Naive thymus-derived CD8-positive, alpha-beta T cell (primary cell): ENCODE measurements at regions not wholly inside any gene's neighbourhood (a gene's known extent, or its start where the extent isn't known, plus 50 kb on each side); places are given as distances from the start of the nearest gene placed in this dataset.
A peak's percentile ranks its signal among the peaks of the same experiment; 100 is the strongest.
"Not testable (repeated sequence)": the region's sequence is repeated elsewhere in the genome, so short reads cannot be mapped to it uniquely, and the experiment has no call there.

Experiments used
- ATAC-seq, 2 donors: fragments of 150-1000 bp; cut with Tn5 transposase in 1 of 2; sonication (Bioruptor Pico), chemical (Tn5 transposase) in 1 of 2; 1 replicate in 1 of 2; 2 replicates in 1 of 2; pipeline ENCODE4 v1.10.0; 2021; ENCODE audit warnings: mild to moderate bottlenecking in 2 of 2, moderate library complexity in 2 of 2
- POLR2A ChIA-PET: fragments of 350-600 bp; sonication (Branson Sonifier 250); formaldehyde crosslinking; loops from one replicate; lab custom pipeline; 2021; ENCODE audit warnings: antibody characterized with exemption; lab: Charles Lee
- DNase-seq, 10 donors: peaks; one replicate each; pipeline versions ENCODE4 v3.0.0 to v3.0.0-alpha.2; 2020 to 2022
- H3K27ac Mint-ChIP-seq, 10 donors: one replicate each; pipeline ENCODE4 v1.8.0; 2020 to 2022; ENCODE audit warnings: mild to moderate bottlenecking in 10 of 10, mixed read lengths in 10 of 10, moderate library complexity in 4 of 10, inconsistent platforms in 1 of 10
- H3K27me3 Mint-ChIP-seq, 5 donors: one replicate each; pipeline ENCODE4 v1.8.0; 2021 to 2022; ENCODE audit warnings: mixed read lengths in 5 of 5
- H3K36me3 Mint-ChIP-seq, 3 donors: one replicate each; pipeline ENCODE4 v1.8.0; 2020 to 2022; ENCODE audit warnings: mixed read lengths in 3 of 3, mild to moderate bottlenecking in 2 of 3, inconsistent platforms in 1 of 3
- H3K4me1 Mint-ChIP-seq, 4 donors: one replicate each; pipeline ENCODE4 v1.8.0; 2021 to 2022; ENCODE audit warnings: mixed read lengths in 4 of 4
- H3K4me3 Mint-ChIP-seq, 10 donors: one replicate each; pipeline ENCODE4 v1.8.0; 2020 to 2022; ENCODE audit warnings: mild to moderate bottlenecking in 10 of 10, mixed read lengths in 10 of 10, moderate library complexity in 6 of 10, inconsistent platforms in 1 of 10
- H3K9me3 Mint-ChIP-seq, 9 donors: one replicate each; pipeline ENCODE4 v1.8.0; 2020 to 2022; ENCODE audit warnings: mixed read lengths in 9 of 9, mild to moderate bottlenecking in 3 of 9, inconsistent platforms in 1 of 9, moderate library complexity in 1 of 9

- Mint-ChIP-seq H3K36me3 (peaks cover 0 to 33% (median 4%) of the 10 kb centered on the region in 3 donors), H3K9me3 (no peaks in the 10 kb centered on the region), H3K4me1 (peaks cover 11 to 45% (median 36%) of the 10 kb centered on the region in 4 donors), H3K4me3 (peak overlapping the region in 3 of 10 donors; percentile 13 to 52 (median 22)), H3K27ac (peak overlapping the region; percentile 6 to 84 (median 66)), H3K27me3 (no peaks in the 10 kb centered on the region)
- no peak for DNase-seq
- ATAC-seq, result no peak
- POLR2A ChIA-PET, result no interaction called here
Measured at GRCh38 chrX:73964579-73964978, 112.1 kb upstream of the XIST start.

GRCh38 chrX:73963682-73964081, 111.2 kb upstream of the XIST start:
- POLR2A ChIA-PET, result no interaction called here
- no peaks in the 10 kb centered on the region for H3K9me3 Mint-ChIP-seq

GRCh38 chrX:73962948-73963347, 110.4 kb upstream of the XIST start:
- no peak overlapping the region for H3K4me3 Mint-ChIP-seq
- peaks cover 13 to 57% (median 46%) of the 10 kb centered on the region in 4 donors for H3K4me1 Mint-ChIP-seq
- no peaks in the 10 kb centered on the region for H3K27me3 Mint-ChIP-seq
- H3K9me3 Mint-ChIP-seq, result no peaks in the 10 kb centered on the region
- peak overlapping the region in 4 of 10 donors; percentile 23 to 73 (median 52) for H3K27ac Mint-ChIP-seq
- H3K36me3 Mint-ChIP-seq, result peaks cover 0 to 32% (median 0%) of the 10 kb centered on the region in 3 donors
- ATAC-seq (no peak), DNase-seq (no peak)
- POLR2A ChIA-PET, result no interaction called here

More at GRCh38 chrX:73963682-73964081, 111.2 kb upstream of the XIST start:
- H3K4me1 Mint-ChIP-seq, result peaks cover 11 to 51% (median 41%) of the 10 kb centered on the region in 4 donors
- H3K4me3 Mint-ChIP-seq, result peak overlapping the region in 4 of 10 donors; percentile 10 to 52 (median 30)
- DNase-seq (no peak), ATAC-seq (no peak)
- H3K27ac Mint-ChIP-seq, result peak overlapping the region in 7 of 10 donors; percentile 15 to 84 (median 81)
- no peaks in the 10 kb centered on the region for H3K27me3 Mint-ChIP-seq
- H3K36me3 Mint-ChIP-seq, result peaks cover 0 to 32% (median 0%) of the 10 kb centered on the region in 3 donors

GRCh38 chrX:73961867-73962266, 109.4 kb upstream of the XIST start:
- Mint-ChIP-seq H3K27ac (peak overlapping the region in 7 of 10 donors; percentile 23 to 78 (median 66)), H3K36me3 (peaks cover 0 to 33% (median 0%) of the 10 kb centered on the region in 3 donors), H3K4me1 (peaks cover 13 to 68% (median 54%) of the 10 kb centered on the region in 4 donors)
- POLR2A ChIA-PET, H3K27me3 Mint-ChIP-seq, ATAC-seq, H3K9me3 Mint-ChIP-seq, H3K4me3 Mint-ChIP-seq, DNase-seq: not testable (repeated sequence)

GRCh38 chrX:73944563-73944908, 92.0 kb upstream of the XIST start:
- Mint-ChIP-seq H3K36me3 (peaks cover 0 to 33% (median 5%) of the 10 kb centered on the region in 3 donors), H3K4me3 (peak overlapping the region; percentile 80 to 95 (median 92)), H3K27ac (peak overlapping the region; percentile 93 to 99 (median 96)), H3K27me3 (no peaks in the 10 kb centered on the region), H3K4me1 (peaks cover 4 to 27% (median 23%) of the 10 kb centered on the region in 4 donors), H3K9me3 (no peaks in the 10 kb centered on the region)
- DNase-seq (no peak), ATAC-seq (peak; percentile 6 to 11)
- POLR2A ChIA-PET, result interaction anchor here (0.6 kb wide), 1 partner anchor 348 kb away, joined by 5 read pairs; no protein-coding TSS in a partner anchor

- Mint-ChIP-seq H3K4me3 (peak overlapping the region; percentile 80 to 95 (median 92)), H3K9me3 (no peaks in the 10 kb centered on the region)
- POLR2A ChIA-PET, result interaction anchor here (0.6 to 1.0 kb wide), 4 partner anchors 312 to 1667 kb away, joined by 3 to 5 read pairs (median 4); partner anchors contain the start of genes RLIM and RPS4X
Measured at GRCh38 chrX:73943693-73944562, 91.4 kb upstream of the XIST start.

GRCh38 chrX:73940893-73941470, 88.5 kb upstream of the XIST start:
- H3K27me3 Mint-ChIP-seq, result no peaks in the 10 kb centered on the region
- DNase-seq, result no peak
- no peaks in the 10 kb centered on the region for H3K9me3 Mint-ChIP-seq
- no peak for ATAC-seq
- H3K4me3 Mint-ChIP-seq, result no peak overlapping the region
- H3K4me1 Mint-ChIP-seq, result peaks cover 0 to 15% (median 12%) of the 10 kb centered on the region in 4 donors
- peak overlapping the region in 1 of 10 donors; percentile 31 for H3K27ac Mint-ChIP-seq
- peaks cover 0 to 4% (median 0%) of the 10 kb centered on the region in 3 donors for H3K36me3 Mint-ChIP-seq
- POLR2A ChIA-PET, result no interaction called here

More at GRCh38 chrX:73943693-73944562, 91.4 kb upstream of the XIST start:
- DNase-seq (peak; percentile 70 to 92 (median 82)), ATAC-seq (peak; percentile 98 to 99)
- H3K4me1 Mint-ChIP-seq, result peaks cover 4 to 26% (median 21%) of the 10 kb centered on the region in 4 donors
- no peaks in the 10 kb centered on the region for H3K27me3 Mint-ChIP-seq
- peak overlapping the region; percentile 93 to 99 (median 96) for H3K27ac Mint-ChIP-seq
- peaks cover 0 to 27% (median 5%) of the 10 kb centered on the region in 3 donors for H3K36me3 Mint-ChIP-seq

GRCh38 chrX:73937843-73938242, 85.3 kb upstream of the XIST start:
- POLR2A ChIA-PET, H3K4me1 Mint-ChIP-seq, ATAC-seq, H3K4me3 Mint-ChIP-seq, DNase-seq, H3K9me3 Mint-ChIP-seq, H3K27ac Mint-ChIP-seq, H3K36me3 Mint-ChIP-seq, H3K27me3 Mint-ChIP-seq: not testable (repeated sequence)

GRCh38 chrX:73932522-73932921, 80.0 kb upstream of the XIST start:
- H3K27me3 Mint-ChIP-seq, result no peaks in the 10 kb centered on the region
- H3K4me3 Mint-ChIP-seq, result no peak overlapping the region
- ATAC-seq (no peak), DNase-seq (no peak)
- no peaks in the 10 kb centered on the region for H3K4me1 Mint-ChIP-seq
- no peak overlapping the region for H3K27ac Mint-ChIP-seq
- H3K36me3 Mint-ChIP-seq, result no peaks in the 10 kb centered on the region
- H3K9me3 Mint-ChIP-seq, result peaks cover 0 to 5% (median 0%) of the 10 kb centered on the region in 9 donors
- POLR2A ChIA-PET, result no interaction called here

GRCh38 chrX:73930300-73930699, 77.8 kb upstream of the XIST start:
- H3K9me3 Mint-ChIP-seq, result peaks cover 0 to 5% (median 0%) of the 10 kb centered on the region in 9 donors
- POLR2A ChIA-PET, result no interaction called here
- no peak for ATAC-seq

GRCh38 chrX:73922856-73923455, 70.4 kb upstream of the XIST start:
- Mint-ChIP-seq H3K4me3 (no peak overlapping the region), H3K4me1 (no peaks in the 10 kb centered on the region), H3K27ac (no peak overlapping the region), H3K9me3 (no peaks in the 10 kb centered on the region), H3K27me3 (no peaks in the 10 kb centered on the region), H3K36me3 (no peaks in the 10 kb centered on the region)
- DNase-seq, result no peak
- POLR2A ChIA-PET, result no interaction called here
- no peak for ATAC-seq

More at GRCh38 chrX:73930300-73930699, 77.8 kb upstream of the XIST start:
- no peaks in the 10 kb centered on the region for H3K27me3 Mint-ChIP-seq
- H3K36me3 Mint-ChIP-seq, result no peaks in the 10 kb centered on the region
- no peak overlapping the region for H3K27ac Mint-ChIP-seq
- no peak for DNase-seq
- H3K4me1 Mint-ChIP-seq, result no peaks in the 10 kb centered on the region
- no peak overlapping the region for H3K4me3 Mint-ChIP-seq

GRCh38 chrX:73916931-73917667, 64.6 kb upstream of the XIST start:
- POLR2A ChIA-PET, result no interaction called here
- ATAC-seq (no peak), DNase-seq (no peak)
- Mint-ChIP-seq H3K4me1 (no peaks in the 10 kb centered on the region), H3K4me3 (no peak overlapping the region), H3K36me3 (no peaks in the 10 kb centered on the region), H3K9me3 (no peaks in the 10 kb centered on the region), H3K27me3 (no peaks in the 10 kb centered on the region), H3K27ac (no peak overlapping the region)
